ENCODE measurements at regions not wholly inside any gene's neighbourhood (a gene's known extent, or its start where the extent isn't known, plus 50 kb on each side); places are given as distances from the start of the nearest gene placed in this dataset.

DNA sequence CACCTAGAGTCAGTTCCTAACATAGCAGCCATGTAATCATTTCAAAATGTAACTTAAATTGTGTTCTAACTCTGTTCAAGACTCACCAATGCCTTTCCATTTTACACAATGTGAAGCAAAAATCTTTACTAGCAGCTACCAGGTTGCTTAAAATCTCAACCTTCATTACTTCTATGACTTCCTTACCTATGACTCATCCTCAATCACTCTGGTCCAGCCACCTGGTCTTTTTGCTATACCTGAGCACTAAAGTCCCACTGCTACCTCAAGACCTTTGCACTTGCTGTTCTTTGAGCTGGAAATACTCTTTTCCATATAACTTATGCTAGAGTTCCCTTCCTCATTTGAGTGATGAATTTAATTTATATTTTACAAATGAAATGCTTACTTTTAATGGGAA, 993.2 kb downstream of the NTRK3 start:
- H3K4me3 ChIP-seq (ENCODE audit: low read depth, low read length): no peak overlapping the region
- TF ChIP-seq, protein P1, sequence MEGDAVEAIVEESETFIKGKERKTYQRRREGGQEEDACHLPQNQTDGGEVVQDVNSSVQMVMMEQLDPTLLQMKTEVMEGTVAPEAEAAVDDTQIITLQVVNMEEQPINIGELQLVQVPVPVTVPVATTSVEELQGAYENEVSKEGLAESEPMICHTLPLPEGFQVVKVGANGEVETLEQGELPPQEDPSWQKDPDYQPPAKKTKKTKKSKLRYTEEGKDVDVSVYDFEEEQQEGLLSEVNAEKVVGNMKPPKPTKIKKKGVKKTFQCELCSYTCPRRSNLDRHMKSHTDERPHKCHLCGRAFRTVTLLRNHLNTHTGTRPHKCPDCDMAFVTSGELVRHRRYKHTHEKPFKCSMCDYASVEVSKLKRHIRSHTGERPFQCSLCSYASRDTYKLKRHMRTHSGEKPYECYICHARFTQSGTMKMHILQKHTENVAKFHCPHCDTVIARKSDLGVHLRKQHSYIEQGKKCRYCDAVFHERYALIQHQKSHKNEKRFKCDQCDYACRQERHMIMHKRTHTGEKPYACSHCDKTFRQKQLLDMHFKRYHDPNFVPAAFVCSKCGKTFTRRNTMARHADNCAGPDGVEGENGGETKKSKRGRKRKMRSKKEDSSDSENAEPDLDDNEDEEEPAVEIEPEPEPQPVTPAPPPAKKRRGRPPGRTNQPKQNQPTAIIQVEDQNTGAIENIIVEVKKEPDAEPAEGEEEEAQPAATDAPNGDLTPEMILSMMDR (conservative IDR thresholded peaks at IDR 0.05; ENCODE audit: low read depth, low read length): no peak
- no peak for DNase-seq (ENCODE audit: low read depth)

DNA sequence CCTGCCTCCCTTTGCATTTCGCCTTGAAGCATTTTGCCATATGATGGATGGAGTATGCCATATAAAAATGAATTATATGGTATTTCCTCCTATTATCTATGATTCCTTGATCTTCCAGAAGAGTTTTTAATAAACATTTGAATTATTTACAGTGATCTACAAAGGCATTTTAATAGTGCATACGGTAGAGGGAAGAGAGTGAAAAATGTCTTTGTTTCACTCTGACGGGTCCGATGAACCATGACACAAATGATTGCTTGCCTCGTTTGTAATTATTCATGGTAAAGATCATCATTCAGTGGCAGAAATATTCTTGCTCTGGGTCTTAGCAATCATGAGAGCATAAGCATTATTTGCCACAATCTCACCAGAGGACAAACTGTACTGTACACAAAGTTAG, 1010.9 kb downstream of the NTRK3 start:
- TF ChIP-seq, protein P1 (conservative IDR thresholded peaks at IDR 0.05; ENCODE audit: low read depth, low read length): no peak
- H3K4me3 ChIP-seq (ENCODE audit: low read depth, low read length): no peak overlapping the region
- no peak for DNase-seq (ENCODE audit: low read depth)

DNA sequence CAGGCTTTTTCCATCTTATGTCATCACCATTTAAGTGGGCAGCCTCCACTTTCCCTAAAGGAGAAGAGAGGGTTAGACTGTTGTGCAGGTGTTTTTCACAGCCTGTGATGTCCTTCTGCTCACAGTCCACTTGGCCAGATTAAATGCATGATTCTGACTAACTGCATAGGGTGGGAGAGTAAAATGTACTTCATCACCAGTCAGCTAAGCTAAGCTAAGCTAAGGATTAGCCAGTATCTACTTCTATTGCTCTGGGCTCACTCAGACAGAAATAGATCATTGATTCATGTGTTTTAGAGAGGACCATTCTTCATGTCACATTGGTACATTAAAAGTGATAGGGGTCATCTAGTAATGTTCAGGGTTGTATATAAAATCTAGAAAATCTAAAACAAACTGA, 1013.1 kb downstream of the NTRK3 start:
- DNase-seq (ENCODE audit: low read depth): no peak
- TF ChIP-seq, protein P1 (conservative IDR thresholded peaks at IDR 0.05; ENCODE audit: low read depth, low read length): no peak
- H3K4me3 ChIP-seq (ENCODE audit: low read depth, low read length): no peak overlapping the region

DNA sequence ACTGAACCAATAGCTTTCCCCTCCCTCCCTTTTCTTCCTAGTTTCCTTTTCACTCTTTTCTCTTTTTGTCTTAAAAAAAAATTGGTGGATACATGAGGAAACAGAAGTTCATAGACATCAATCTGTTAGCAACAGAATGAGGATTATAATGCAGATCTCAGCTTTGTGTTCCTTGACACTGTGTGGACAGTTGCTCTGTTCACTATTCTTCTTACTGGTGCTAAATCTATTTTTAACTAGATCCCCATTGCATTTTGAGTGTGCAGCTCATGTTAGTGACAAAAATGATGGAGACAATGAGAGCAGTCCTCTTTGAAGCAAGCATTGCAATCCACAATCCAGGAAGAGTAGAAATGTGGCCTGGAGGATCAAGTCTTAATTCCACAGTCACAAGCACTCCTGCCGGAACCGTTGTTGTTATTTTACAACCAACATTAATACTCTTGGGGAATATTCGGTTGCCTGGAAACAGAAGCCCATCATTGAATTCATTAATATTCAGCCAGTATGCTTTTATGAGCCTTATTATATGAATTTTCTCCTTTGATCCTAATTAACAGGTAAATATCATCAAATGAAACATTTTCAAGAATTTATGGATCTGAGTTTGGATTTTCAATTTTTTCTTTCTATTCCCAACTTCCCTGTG, 1016.8 kb downstream of the NTRK3 start:
- no peak overlapping the region for H3K4me3 ChIP-seq (ENCODE audit: low read depth, low read length)
- TF ChIP-seq, protein P1 (conservative IDR thresholded peaks at IDR 0.05; ENCODE audit: low read depth, low read length): no peak
- no peak for DNase-seq (ENCODE audit: low read depth)

DNA sequence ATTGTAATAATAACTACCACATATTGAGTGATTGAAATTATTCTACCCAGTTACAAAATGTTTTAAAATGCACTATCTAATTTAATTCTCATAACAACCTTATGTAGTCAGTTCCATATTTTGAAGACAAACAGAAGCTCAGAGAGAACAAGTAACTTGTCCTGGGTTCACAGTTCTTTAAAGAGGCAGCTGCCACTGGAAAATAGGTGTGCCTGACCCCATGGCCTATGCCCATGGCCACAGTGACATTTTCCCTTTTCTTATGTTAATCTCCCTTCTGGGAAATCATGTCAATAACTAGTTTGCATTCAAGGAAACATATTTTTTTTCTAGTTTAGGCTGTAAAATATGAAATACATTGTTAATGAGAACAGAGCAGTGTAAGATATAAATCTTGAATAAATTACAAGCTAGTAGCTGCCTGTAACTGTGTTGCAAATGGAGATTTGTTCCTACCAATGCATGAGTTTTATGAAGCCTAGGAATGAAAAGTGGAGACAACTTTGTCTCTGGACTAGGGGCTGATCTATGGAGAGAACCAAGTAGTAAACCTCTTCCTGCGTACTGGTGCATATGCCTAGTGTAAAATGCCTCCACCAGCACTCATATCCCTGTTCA, 1018.0 kb downstream of the NTRK3 start:
- DNase-seq (ENCODE audit: low read depth): no peak
- H3K4me3 ChIP-seq (ENCODE audit: low read depth, low read length): no peak overlapping the region
- TF ChIP-seq, protein P1 (conservative IDR thresholded peaks at IDR 0.05; ENCODE audit: low read depth, low read length): no peak

DNA sequence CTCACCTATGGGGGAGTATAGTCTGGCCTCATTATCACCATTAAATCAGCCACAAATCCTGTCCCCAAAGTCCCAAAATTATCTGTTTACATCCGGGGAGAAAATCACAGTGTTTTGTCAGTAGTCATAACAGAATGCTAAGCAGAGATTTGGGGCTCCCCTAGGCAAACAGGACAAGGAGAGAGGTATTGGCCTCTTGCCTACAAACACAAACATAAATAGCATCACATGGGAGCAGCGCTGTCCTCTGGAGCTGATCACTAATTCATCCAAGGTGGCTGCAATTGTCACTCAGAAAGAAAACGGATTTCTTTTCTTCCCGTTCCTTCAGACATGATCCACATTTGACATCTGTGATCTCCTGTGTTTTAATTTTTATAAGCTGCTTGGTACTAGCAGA, 1028.1 kb downstream of the NTRK3 start:
- TF ChIP-seq, protein P1 (conservative IDR thresholded peaks at IDR 0.05; ENCODE audit: low read depth, low read length): no peak
- H3K4me3 ChIP-seq (ENCODE audit: low read depth, low read length): no peak overlapping the region
- no peak for DNase-seq (ENCODE audit: low read depth)

DNA sequence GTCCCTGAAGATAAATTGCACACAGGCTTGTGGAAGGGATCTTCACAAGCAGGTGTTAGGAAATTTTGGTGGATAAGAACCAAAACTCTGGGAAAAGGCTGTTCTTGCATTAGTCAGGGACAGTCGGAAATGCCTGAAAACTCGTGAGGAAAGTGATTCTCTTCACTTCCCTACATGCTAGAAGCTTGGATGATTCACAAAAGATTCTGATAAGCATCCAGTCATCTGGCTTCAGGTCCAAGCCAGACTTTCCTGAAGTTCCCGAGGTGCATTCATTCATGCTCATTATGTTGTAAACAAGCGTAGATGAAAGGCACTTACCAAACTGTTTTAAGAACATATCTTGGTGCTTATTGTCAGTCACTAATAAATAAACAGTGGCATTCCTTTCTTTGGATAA, 1028.7 kb downstream of the NTRK3 start:
- TF ChIP-seq, protein P1 (conservative IDR thresholded peaks at IDR 0.05; ENCODE audit: low read depth, low read length): no peak
- no peak for DNase-seq (ENCODE audit: low read depth)
- no peak overlapping the region for H3K4me3 ChIP-seq (ENCODE audit: low read depth, low read length)

Data from choroid plexus epithelial cell (primary cell).